ENCODE measurements at regions not wholly inside any gene's neighbourhood (a gene's known extent, or its start where the extent isn't known, plus 50 kb on each side); places are given as distances from the start of the nearest gene placed in this dataset.
A peak's percentile ranks its signal among the peaks of the same experiment; 100 is the strongest.

DNA sequence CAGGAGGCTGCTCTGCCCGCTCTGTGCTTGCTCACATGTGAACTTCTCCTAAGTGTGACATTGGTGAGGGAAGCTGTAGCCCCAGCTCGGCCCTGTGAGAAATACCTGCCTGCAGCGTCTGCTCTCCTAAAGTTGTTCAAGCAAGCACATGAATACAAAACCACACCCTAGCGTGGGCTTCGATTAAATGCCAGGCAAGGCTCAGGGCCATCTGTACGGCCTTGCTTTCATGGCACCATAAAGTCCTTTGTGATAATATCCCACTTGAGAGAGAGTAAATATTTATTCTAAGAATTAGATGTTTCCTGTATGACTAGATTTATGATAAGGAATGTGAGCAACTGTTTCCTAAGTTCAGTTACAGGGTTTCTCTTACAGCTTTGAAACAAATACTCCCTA lies 262.8 kb upstream of the KLF14 start:
- no peaks in the 10 kb centered on the region for H3K27me3 ChIP-seq (ENCODE audit: low read depth, low read length)
- peak overlapping the region; percentile 86 for H3K27ac ChIP-seq (ENCODE audit: low read length)
- no peaks in the 10 kb centered on the region for H3K9me3 ChIP-seq (ENCODE audit: control insufficient read depth in 1 of 2, low read length in 2 of 2)
- peaks cover 0 to 8% of the 10 kb centered on the region in 2 donors for H3K36me3 ChIP-seq (ENCODE audit: control insufficient read depth in 1 of 2, insufficient read depth in 2 of 2, low read length in 2 of 2)
- no peak overlapping the region for H3K4me3 ChIP-seq (ENCODE audit: low read depth in 1 of 2, low read length in 2 of 2)
- H3K4me1 ChIP-seq (ENCODE audit: control insufficient read depth in 1 of 2, insufficient read depth in 2 of 2, low read length in 2 of 2), result peaks cover 32 to 50% of the 10 kb centered on the region in 2 donors

DNA sequence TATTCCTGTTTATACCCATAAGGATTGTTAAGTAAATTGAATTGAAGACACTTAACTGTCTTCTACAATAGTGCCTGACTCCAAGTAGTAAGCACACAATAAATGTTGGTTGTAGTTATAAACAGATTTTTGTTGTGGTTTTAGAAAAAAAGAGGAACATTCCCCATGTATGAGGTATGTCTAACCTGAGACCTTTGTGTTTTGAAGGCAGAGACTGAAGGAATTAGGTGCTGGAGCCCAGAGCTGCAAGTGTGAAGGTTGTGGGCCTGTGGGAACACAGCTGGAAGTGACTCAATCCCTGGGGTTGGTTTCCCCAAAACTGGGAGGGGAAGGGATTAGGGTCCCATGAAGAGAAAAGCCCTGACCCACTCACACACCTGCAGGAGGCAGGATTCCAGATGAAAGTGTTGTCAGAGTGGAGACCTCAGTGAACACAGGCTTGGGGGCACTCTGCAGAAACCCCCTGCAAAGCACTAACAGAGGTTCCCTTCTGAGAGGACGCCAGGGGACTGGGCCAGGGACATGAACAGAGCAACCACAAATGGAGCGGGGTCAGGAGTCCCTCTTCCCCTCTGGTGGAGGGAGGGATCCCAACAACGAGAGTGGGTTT lies 265.1 kb upstream of the KLF14 start:
- peaks cover 30 to 48% of the 10 kb centered on the region in 2 donors for H3K4me1 ChIP-seq (ENCODE audit: control insufficient read depth in 1 of 2, insufficient read depth in 2 of 2, low read length in 2 of 2)
- no peak overlapping the region for H3K4me3 ChIP-seq (ENCODE audit: low read depth in 1 of 2, low read length in 2 of 2)
- no peak overlapping the region for H3K27ac ChIP-seq (ENCODE audit: low read length)
- H3K36me3 ChIP-seq (ENCODE audit: control insufficient read depth in 1 of 2, insufficient read depth in 2 of 2, low read length in 2 of 2), result peaks cover 0 to 10% of the 10 kb centered on the region in 2 donors
- H3K9me3 ChIP-seq (ENCODE audit: control insufficient read depth in 1 of 2, low read length in 2 of 2), result no peaks in the 10 kb centered on the region
- H3K27me3 ChIP-seq (ENCODE audit: low read depth, low read length), result no peaks in the 10 kb centered on the region

DNA sequence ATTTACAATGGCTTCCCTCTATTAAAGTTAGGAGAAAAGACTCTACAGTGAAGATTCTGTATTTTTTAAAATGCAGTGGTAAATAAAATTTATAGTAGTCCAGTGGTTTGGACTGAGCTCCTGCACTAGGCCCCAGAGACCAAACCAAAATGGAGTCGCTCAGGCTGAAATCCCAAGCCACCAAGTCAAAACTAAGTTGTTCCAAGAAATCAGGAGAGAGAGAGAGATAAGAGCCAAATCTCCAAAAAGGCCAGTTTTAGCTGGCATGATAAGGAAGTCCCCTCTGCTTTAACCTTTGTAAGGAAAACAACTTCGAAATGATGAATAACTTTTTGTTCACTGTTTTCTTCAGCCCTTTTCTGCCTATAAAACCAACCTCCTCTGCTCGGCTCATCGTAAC lies 265.9 kb upstream of the KLF14 start:
- no peak overlapping the region for H3K27ac ChIP-seq (ENCODE audit: low read length)
- peaks cover 22 to 40% of the 10 kb centered on the region in 2 donors for H3K4me1 ChIP-seq (ENCODE audit: control insufficient read depth in 1 of 2, insufficient read depth in 2 of 2, low read length in 2 of 2)
- H3K27me3 ChIP-seq (ENCODE audit: low read depth, low read length), result no peaks in the 10 kb centered on the region
- no peaks in the 10 kb centered on the region for H3K9me3 ChIP-seq (ENCODE audit: control insufficient read depth in 1 of 2, low read length in 2 of 2)
- no peak overlapping the region for H3K4me3 ChIP-seq (ENCODE audit: low read depth in 1 of 2, low read length in 2 of 2)
- peaks cover 0 to 10% of the 10 kb centered on the region in 2 donors for H3K36me3 ChIP-seq (ENCODE audit: control insufficient read depth in 1 of 2, insufficient read depth in 2 of 2, low read length in 2 of 2)

DNA sequence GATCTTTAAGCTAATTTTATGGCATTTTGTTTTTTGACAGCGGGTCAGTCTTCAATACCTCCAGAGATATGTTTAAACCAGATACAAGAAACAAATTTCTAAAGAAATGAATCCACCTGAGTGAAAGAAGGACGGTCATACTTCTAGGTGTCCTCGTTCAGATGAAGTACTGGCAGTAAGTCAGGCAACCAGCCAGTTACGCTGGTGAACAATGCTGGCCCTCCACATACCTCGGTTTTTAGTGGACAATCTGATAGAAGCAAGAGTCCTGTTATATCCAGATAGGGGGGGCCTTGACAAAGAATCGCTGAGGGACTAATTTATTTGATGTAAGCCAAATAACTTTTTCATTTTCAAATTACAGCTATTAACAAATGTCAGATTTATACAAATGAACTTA lies 266.4 kb upstream of the KLF14 start:
- Histone ChIP-seq H3K27me3 (ENCODE audit: low read depth, low read length) (no peaks in the 10 kb centered on the region), H3K36me3 (ENCODE audit: control insufficient read depth in 1 of 2, insufficient read depth in 2 of 2, low read length in 2 of 2) (peaks cover 0 to 10% of the 10 kb centered on the region in 2 donors), H3K27ac (ENCODE audit: low read length) (no peak overlapping the region), H3K9me3 (ENCODE audit: control insufficient read depth in 1 of 2, low read length in 2 of 2) (no peaks in the 10 kb centered on the region), H3K4me1 (ENCODE audit: control insufficient read depth in 1 of 2, insufficient read depth in 2 of 2, low read length in 2 of 2) (peaks cover 19 to 35% of the 10 kb centered on the region in 2 donors), H3K4me3 (ENCODE audit: low read depth in 1 of 2, low read length in 2 of 2) (no peak overlapping the region)

DNA sequence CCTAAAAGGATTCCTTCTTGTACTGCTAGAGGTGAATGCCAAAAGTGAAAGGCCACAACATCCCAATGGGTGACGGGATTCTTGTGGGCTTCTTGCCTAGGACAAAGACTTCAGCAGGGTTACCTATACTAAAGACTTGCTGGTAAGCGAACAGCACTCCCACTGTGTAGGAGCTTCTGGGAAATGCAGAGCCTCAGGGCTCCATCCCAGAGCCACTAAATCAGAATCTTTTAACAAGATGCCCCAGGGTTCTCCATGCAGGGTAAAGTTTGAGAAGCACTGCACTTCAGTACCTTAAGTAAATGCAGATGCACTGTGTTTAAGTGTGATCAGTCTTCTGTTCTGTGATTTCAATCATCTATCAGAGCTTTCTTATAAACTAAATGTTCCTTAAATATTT lies 266.9 kb upstream of the KLF14 start:
- peaks cover 16 to 30% of the 10 kb centered on the region in 2 donors for H3K4me1 ChIP-seq (ENCODE audit: control insufficient read depth in 1 of 2, insufficient read depth in 2 of 2, low read length in 2 of 2)
- no peaks in the 10 kb centered on the region for H3K9me3 ChIP-seq (ENCODE audit: control insufficient read depth in 1 of 2, low read length in 2 of 2)
- H3K4me3 ChIP-seq (ENCODE audit: low read depth in 1 of 2, low read length in 2 of 2), result no peak overlapping the region
- peaks cover 0 to 10% of the 10 kb centered on the region in 2 donors for H3K36me3 ChIP-seq (ENCODE audit: control insufficient read depth in 1 of 2, insufficient read depth in 2 of 2, low read length in 2 of 2)
- no peaks in the 10 kb centered on the region for H3K27me3 ChIP-seq (ENCODE audit: low read depth, low read length)
- no peak overlapping the region for H3K27ac ChIP-seq (ENCODE audit: low read length)

DNA sequence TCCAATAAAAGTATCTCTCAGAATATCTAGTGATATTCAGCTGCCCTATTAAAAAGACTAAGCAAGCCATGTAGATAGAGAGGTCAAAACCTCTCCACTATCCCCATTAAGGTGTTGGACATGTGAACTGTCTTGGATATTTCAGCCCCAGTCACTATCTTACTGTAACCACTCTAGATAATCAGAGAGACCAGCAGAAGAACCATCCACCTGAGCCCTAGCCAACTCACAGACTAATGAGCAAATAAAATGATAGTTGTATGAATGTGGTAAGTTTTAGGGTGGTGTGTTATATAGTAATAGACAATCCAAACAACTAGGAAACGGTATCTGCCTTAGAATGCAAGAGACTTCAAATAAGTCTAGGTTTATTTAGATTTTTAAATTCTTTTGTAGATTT lies 268.6 kb upstream of the KLF14 start:
- Histone ChIP-seq H3K9me3 (ENCODE audit: control insufficient read depth in 1 of 2, low read length in 2 of 2) (no peaks in the 10 kb centered on the region), H3K4me3 (ENCODE audit: low read depth in 1 of 2, low read length in 2 of 2) (no peak overlapping the region), H3K36me3 (ENCODE audit: control insufficient read depth in 1 of 2, insufficient read depth in 2 of 2, low read length in 2 of 2) (peaks cover 0 to 10% of the 10 kb centered on the region in 2 donors), H3K27me3 (ENCODE audit: low read depth, low read length) (no peaks in the 10 kb centered on the region), H3K27ac (ENCODE audit: low read length) (no peak overlapping the region), H3K4me1 (ENCODE audit: control insufficient read depth in 1 of 2, insufficient read depth in 2 of 2, low read length in 2 of 2) (peaks cover 6 to 23% of the 10 kb centered on the region in 2 donors)

DNA sequence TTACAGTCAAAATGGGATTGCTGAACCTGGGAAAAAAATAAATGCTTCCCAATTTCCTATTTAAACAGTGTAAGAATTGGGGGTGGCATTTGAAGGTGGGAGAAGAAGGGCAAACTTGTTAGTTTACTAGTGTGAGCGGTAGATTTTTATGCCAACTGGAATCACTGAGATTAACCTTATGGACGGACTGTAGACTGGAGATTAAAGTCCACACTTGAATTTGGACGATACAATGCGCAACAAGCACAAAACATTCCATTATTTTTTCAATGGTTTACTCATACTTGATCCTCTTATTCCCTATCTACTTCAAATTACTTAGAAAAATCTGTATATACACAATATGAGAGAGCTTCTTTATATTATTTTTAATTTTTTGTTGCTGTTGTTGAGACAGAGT lies 269.6 kb upstream of the KLF14 start:
- no peaks in the 10 kb centered on the region for H3K27me3 ChIP-seq (ENCODE audit: low read depth, low read length)
- H3K4me3 ChIP-seq (ENCODE audit: low read depth in 1 of 2, low read length in 2 of 2), result no peak overlapping the region
- H3K27ac ChIP-seq (ENCODE audit: low read length), result no peak overlapping the region
- peaks cover 10 to 32% of the 10 kb centered on the region in 2 donors for H3K4me1 ChIP-seq (ENCODE audit: control insufficient read depth in 1 of 2, insufficient read depth in 2 of 2, low read length in 2 of 2)
- peaks cover 0 to 10% of the 10 kb centered on the region in 2 donors for H3K36me3 ChIP-seq (ENCODE audit: control insufficient read depth in 1 of 2, insufficient read depth in 2 of 2, low read length in 2 of 2)
- H3K9me3 ChIP-seq (ENCODE audit: control insufficient read depth in 1 of 2, low read length in 2 of 2), result no peaks in the 10 kb centered on the region

DNA sequence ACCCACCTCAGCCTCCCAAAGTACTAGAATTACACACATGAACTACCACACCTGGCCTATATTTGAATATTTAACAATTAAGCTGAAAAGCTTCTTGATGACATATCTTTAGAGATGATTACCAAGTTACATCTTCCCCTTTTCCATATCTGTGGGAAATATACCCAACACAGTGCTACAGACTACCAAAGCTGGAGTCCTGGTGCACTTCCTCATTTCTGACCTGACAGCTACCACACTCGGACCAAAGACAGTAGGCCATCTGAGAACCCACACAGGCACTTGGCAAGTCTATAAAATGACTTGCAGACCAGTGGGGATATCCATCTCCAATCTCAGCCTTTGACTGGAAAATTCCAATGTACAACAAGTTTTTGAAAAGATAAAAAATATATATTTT lies 270.4 kb upstream of the KLF14 start:
- Histone ChIP-seq H3K27ac (ENCODE audit: low read length) (no peak overlapping the region), H3K36me3 (ENCODE audit: control insufficient read depth in 1 of 2, insufficient read depth in 2 of 2, low read length in 2 of 2) (peaks cover 0 to 10% of the 10 kb centered on the region in 2 donors), H3K27me3 (ENCODE audit: low read depth, low read length) (no peaks in the 10 kb centered on the region), H3K4me1 (ENCODE audit: control insufficient read depth in 1 of 2, insufficient read depth in 2 of 2, low read length in 2 of 2) (peaks cover 13 to 34% of the 10 kb centered on the region in 2 donors), H3K4me3 (ENCODE audit: low read depth in 1 of 2, low read length in 2 of 2) (no peak overlapping the region), H3K9me3 (ENCODE audit: control insufficient read depth in 1 of 2, low read length in 2 of 2) (no peaks in the 10 kb centered on the region)

DNA sequence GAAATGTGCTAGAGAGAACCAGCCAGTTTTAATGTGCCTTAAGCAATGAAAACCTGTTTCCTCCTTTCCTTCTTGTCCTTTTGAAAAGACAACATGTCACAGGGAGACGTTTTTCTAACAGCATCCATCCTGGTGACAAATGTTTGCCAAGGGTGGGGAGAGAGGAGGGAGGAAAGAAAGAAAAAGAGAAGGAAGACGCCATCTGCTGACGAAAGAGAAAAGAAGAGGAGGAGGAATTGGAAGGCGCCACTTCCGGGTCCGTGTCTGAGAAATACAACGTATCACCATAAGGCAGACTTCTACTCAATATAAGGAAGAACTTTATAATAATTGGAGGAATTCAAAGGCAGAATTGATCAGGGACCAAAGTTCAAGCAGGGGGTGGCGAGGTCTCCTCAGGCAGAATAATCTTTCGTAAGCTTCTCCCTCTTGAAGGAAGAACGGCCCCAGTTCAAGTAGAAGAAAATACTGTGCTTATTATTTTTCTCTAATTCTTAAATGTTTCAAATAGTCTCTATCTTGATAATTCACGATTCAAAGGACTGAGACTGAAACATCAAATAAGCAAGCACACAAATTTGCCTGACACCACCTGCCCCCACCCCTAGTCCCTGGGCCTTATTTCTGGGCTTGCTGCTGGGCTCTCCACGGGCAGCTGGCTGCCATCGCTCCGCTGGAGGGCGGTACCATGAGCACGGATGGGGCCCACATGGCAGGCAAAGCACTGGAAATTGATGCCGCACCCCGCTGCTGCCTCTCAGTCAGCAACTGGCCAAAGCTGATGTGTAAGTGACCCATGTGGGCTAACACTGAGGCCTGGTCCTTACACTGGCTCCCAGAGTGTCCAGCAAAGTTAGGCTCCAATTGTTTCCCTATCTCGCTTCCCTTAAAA lies 273.7 kb upstream of the KLF14 start:
- Histone ChIP-seq H3K36me3 (ENCODE audit: control insufficient read depth in 1 of 2, insufficient read depth in 2 of 2, low read length in 2 of 2) (no peaks in the 10 kb centered on the region), H3K27me3 (ENCODE audit: low read depth, low read length) (no peaks in the 10 kb centered on the region), H3K27ac (ENCODE audit: low read length) (peak overlapping the region; percentile 71), H3K4me3 (ENCODE audit: low read depth in 1 of 2, low read length in 2 of 2) (no peak overlapping the region), H3K4me1 (ENCODE audit: control insufficient read depth in 1 of 2, insufficient read depth in 2 of 2, low read length in 2 of 2) (peaks cover 30 to 56% of the 10 kb centered on the region in 2 donors), H3K9me3 (ENCODE audit: control insufficient read depth in 1 of 2, low read length in 2 of 2) (no peaks in the 10 kb centered on the region)

DNA sequence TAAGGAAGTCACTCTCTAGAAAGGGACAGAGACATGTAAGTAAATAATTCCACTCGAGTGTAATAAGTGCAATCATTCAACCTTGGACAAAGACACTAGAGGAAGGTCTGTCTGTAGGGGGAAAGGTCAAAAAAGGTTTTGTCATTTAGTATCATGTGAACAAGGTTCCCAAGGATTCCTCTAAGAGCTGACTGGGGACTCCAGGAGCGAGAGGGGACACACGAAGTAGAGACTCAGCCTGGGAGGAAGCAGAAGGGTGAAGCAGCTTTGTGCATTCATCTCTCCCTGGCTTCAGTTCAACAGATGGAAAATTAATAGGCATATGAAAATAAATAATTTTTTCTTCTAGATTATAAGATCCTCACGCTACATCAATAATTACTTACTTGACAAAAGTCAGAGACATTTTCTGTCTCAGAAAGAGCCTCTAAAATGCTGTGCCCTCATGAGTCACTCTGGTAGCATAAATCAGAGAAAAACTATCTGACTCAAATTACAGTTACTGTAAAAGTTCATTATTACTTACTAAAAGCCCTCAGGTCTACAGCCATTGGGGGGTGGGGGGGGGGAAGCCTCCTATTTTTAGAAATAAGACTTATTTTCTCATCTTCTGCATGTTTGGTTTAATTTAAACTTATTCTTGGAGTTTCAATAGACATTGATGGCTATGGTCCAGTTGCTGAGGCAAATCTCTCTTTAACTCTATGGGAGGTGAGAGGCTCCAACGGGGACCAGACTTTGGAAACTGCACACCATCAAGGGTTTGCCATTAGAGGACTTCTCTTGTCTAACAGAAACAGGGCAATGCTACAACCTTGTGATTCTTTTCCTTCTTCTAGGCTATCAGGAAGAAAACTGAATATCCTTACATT lies 275.1 kb upstream of the KLF14 start:
- peak overlapping the region; percentile 71 for H3K27ac ChIP-seq (ENCODE audit: low read length)
- no peaks in the 10 kb centered on the region for H3K27me3 ChIP-seq (ENCODE audit: low read depth, low read length)
- no peaks in the 10 kb centered on the region for H3K36me3 ChIP-seq (ENCODE audit: control insufficient read depth in 1 of 2, insufficient read depth in 2 of 2, low read length in 2 of 2)
- peaks cover 35 to 67% of the 10 kb centered on the region in 2 donors for H3K4me1 ChIP-seq (ENCODE audit: control insufficient read depth in 1 of 2, insufficient read depth in 2 of 2, low read length in 2 of 2)
- no peak overlapping the region for H3K4me3 ChIP-seq (ENCODE audit: low read depth in 1 of 2, low read length in 2 of 2)
- no peaks in the 10 kb centered on the region for H3K9me3 ChIP-seq (ENCODE audit: control insufficient read depth in 1 of 2, low read length in 2 of 2)
